Uterus (tissue), 3 donors: ENCODE measurements at regions not wholly inside any gene's neighbourhood (a gene's known extent, or its start where the extent isn't known, plus 50 kb on each side); places are given as distances from the start of the nearest gene placed in this dataset.
"Not testable (repeated sequence)": the region's sequence is repeated elsewhere in the genome, so short reads cannot be mapped to it uniquely, and the experiment has no call there.

ENCODE experiments used
- DNase-seq, 2 donors: peaks; one replicate each; pipeline ENCODE4 v3.0.0-alpha.2; 2019 to 2020
- H3K27ac ChIP-seq, 2 donors: fragments of 200-600 bp; sonication (generic); 1 replicate in 1 of 2; 2 replicates in 1 of 2; pipeline ENCODE4 v1.5.1; 2016 to 2018
- H3K27me3 ChIP-seq, 2 donors: fragments of 200-600 bp; sonication (generic); one replicate each; pipeline ENCODE4 v1.5.1; 2018 to 2019; ENCODE audit warnings: control low read depth in 1 of 2
- H3K36me3 ChIP-seq, 2 donors: fragments of 200-600 bp; sonication (generic); one replicate each; pipeline ENCODE4 v1.5.1; 2019; ENCODE audit warnings: control low read depth in 1 of 2
- H3K4me1 ChIP-seq, 2 donors: fragments of 200-600 bp; sonication (generic); one replicate each; pipeline ENCODE4 v1.5.1; 2018 to 2019; ENCODE audit warnings: control low read depth in 1 of 2
- H3K4me3 ChIP-seq, 2 donors: fragments of 200-600 bp; sonication (generic); 1 replicate in 1 of 2; 2 replicates in 1 of 2; pipeline ENCODE4 v1.5.1; 2018 to 2019; ENCODE audit warnings: mild to moderate bottlenecking in 1 of 2
- H3K9me3 ChIP-seq, 2 donors: fragments of 200-600 bp; sonication (generic); one replicate each; pipeline ENCODE4 v1.5.1; 2019; ENCODE audit warnings: control low read depth in 1 of 2
- POLR2A ChIP-seq, 2 donors: fragments of 450-650 bp; IDR thresholded peaks; one replicate each; pipeline ENCODE4 v1.6.1; 2016; ENCODE audit warnings: antibody characterized with exemption in 2 of 2, mild to moderate bottlenecking in 1 of 2, moderate library complexity in 1 of 2
- intact Hi-C: fragments of 100-400 bp; cut with DNase I; formaldehyde crosslinking; loops from one replicate; pipeline ENCODE4 v1.15.1; 2023; ENCODE audit warnings: low total_unique reads
- TF ChIP-seq, protein P1 (sequence below), 4 experiments: fragments of 200-600 bp in 2 of 4; fragments of 450-650 bp in 2 of 4; sonication (generic) in 2 of 4; IDR thresholded peaks; one replicate each; pipeline ENCODE4 v1.5.1; 2016 to 2019; ENCODE audit warnings: antibody characterized with exemption in 4 of 4, mild to moderate bottlenecking in 2 of 4, moderate library complexity in 1 of 4
- donor health status: DM: yes; HTN: yes; CAD: no.

GRCh38 chr4:15171725-15172124 is 169.4 kb downstream of the CPEB2 start:
- intact Hi-C loops: no loop called here
- no peaks in the 10 kb centered on the region for H3K4me1 ChIP-seq
- no peaks in the 10 kb centered on the region for H3K27me3 ChIP-seq
- TF ChIP-seq POLR2A (IDR thresholded peaks at IDR 0.05): no peak
- TF ChIP-seq, protein P1, sequence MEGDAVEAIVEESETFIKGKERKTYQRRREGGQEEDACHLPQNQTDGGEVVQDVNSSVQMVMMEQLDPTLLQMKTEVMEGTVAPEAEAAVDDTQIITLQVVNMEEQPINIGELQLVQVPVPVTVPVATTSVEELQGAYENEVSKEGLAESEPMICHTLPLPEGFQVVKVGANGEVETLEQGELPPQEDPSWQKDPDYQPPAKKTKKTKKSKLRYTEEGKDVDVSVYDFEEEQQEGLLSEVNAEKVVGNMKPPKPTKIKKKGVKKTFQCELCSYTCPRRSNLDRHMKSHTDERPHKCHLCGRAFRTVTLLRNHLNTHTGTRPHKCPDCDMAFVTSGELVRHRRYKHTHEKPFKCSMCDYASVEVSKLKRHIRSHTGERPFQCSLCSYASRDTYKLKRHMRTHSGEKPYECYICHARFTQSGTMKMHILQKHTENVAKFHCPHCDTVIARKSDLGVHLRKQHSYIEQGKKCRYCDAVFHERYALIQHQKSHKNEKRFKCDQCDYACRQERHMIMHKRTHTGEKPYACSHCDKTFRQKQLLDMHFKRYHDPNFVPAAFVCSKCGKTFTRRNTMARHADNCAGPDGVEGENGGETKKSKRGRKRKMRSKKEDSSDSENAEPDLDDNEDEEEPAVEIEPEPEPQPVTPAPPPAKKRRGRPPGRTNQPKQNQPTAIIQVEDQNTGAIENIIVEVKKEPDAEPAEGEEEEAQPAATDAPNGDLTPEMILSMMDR (IDR thresholded peaks at IDR 0.05): no peak
- H3K9me3 ChIP-seq: no peaks in the 10 kb centered on the region
- no peak for DNase-seq
- H3K27ac ChIP-seq: no peak overlapping the region
- H3K36me3 ChIP-seq: no peaks in the 10 kb centered on the region
- no peak overlapping the region for H3K4me3 ChIP-seq

- no peaks in the 10 kb centered on the region for H3K4me1 ChIP-seq
- DNase-seq: no peak
- TF ChIP-seq POLR2A (IDR thresholded peaks at IDR 0.05): no peak
- TF ChIP-seq, protein P1 (IDR thresholded peaks at IDR 0.05): no peak
- no peaks in the 10 kb centered on the region for H3K27me3 ChIP-seq
- no peaks in the 10 kb centered on the region for H3K36me3 ChIP-seq
- intact Hi-C loops: no loop called here
- H3K27ac ChIP-seq: no peak overlapping the region
- no peaks in the 10 kb centered on the region for H3K9me3 ChIP-seq
- no peak overlapping the region for H3K4me3 ChIP-seq
Observed at GRCh38 chr4:15173251-15173650, 171.0 kb downstream of the CPEB2 start.

- H3K4me1 ChIP-seq, H3K36me3 ChIP-seq, H3K4me3 ChIP-seq, H3K9me3 ChIP-seq, intact Hi-C loops, H3K27ac ChIP-seq, DNase-seq, H3K27me3 ChIP-seq: not testable (repeated sequence)
Observed at GRCh38 chr4:15174168-15174567, 171.9 kb downstream of the CPEB2 start.

- DNase-seq, intact Hi-C loops, H3K36me3 ChIP-seq, H3K9me3 ChIP-seq, H3K4me3 ChIP-seq, H3K27me3 ChIP-seq, H3K4me1 ChIP-seq, H3K27ac ChIP-seq: not testable (repeated sequence)
Observed at GRCh38 chr4:15179842-15180241, 177.6 kb downstream of the CPEB2 start.

DNA sequence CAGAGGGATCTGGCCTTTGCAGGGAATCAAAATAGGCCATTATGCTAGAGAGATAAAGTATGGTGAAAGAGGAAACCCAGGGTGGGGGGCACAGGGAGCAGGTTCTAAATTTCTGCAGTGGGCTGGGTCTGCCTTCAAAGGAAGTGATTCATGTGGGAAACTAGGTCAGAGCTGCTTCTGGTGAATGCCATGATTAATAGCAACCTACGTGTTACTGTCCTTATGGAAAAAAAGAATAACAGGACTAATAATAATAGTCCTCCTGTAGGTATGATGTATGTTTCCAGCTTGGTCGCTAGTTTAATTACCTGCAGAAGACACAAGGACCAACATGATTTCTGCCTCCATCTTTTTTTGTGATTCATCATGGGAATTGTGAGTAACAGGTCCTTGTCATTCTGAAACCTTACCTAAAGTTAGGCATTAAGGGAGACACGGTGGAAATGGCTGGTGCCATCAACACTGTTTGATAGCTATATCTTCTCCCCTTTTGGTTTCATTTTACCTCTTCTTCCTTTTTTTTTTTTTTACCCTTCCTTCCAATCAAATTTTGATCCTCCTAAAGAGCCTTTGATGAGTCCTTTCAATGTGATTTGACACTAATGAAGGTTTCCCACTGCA is 180.4 kb downstream of the CPEB2 start:
- TF ChIP-seq, protein P1 (IDR thresholded peaks at IDR 0.05): no peak
- TF ChIP-seq POLR2A (IDR thresholded peaks at IDR 0.05): no peak
- DNase-seq: no peak
- intact Hi-C loops: no loop called here
- no peaks in the 10 kb centered on the region for H3K27me3 ChIP-seq
- no peak overlapping the region for H3K4me3 ChIP-seq
- no peak overlapping the region for H3K27ac ChIP-seq
- no peaks in the 10 kb centered on the region for H3K36me3 ChIP-seq
- no peaks in the 10 kb centered on the region for H3K4me1 ChIP-seq
- H3K9me3 ChIP-seq: no peaks in the 10 kb centered on the region

DNA sequence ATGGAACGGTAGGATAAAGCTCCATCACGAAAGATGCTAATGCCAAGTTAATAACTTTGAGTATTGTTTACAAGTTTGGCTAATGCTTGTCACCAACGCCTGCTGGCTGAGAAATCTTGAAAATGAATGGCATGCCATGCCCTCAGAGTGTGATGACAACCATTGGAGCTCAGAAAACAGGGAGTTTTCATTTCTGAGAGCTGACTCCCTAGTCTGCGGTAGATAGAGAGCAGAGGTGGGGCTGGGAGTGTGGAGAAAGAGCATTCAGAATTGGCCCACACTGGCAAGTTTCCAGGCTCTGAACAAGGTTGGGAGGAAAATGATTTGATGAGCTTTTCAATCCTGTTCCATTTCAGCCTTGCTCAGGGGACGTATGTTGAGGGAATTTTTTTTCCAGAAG is 183.9 kb downstream of the CPEB2 start:
- TF ChIP-seq POLR2A (IDR thresholded peaks at IDR 0.05): no peak
- TF ChIP-seq, protein P1 (IDR thresholded peaks at IDR 0.05): no peak
- Histone ChIP-seq H3K27ac (no peak overlapping the region), H3K9me3 (no peaks in the 10 kb centered on the region), H3K4me1 (no peaks in the 10 kb centered on the region), H3K27me3 (no peaks in the 10 kb centered on the region), H3K36me3 (no peaks in the 10 kb centered on the region), H3K4me3 (no peak overlapping the region)
- DNase-seq: no peak
- intact Hi-C loops: no loop called here
